ENCODE measurements at regions not wholly inside any gene's neighbourhood (a gene's known extent, or its start where the extent isn't known, plus 50 kb on each side); places are given as distances from the start of the nearest gene placed in this dataset.

GRCh38 chr6:49333345-49334125 is 129.5 kb downstream of the MMUT start:
- no peak for TF ChIP-seq CTCF (IDR thresholded peaks at IDR 0.05; ENCODE audit: low read length, missing control alignments)
- no peak for DNase-seq (ENCODE audit: low read depth)
- no peak overlapping the region for H3K4me3 ChIP-seq (replicated peaks; ENCODE audit: low read depth, low read length)

- no peak for TF ChIP-seq CTCF (IDR thresholded peaks at IDR 0.05; ENCODE audit: low read length, missing control alignments)
- no peak overlapping the region for H3K4me3 ChIP-seq (replicated peaks; ENCODE audit: low read depth, low read length)
- DNase-seq (ENCODE audit: low read depth) = no peak
These were observed 130.3 kb downstream of the MMUT start for GRCh38 chr6:49332781-49333180.

- no peak for DNase-seq (ENCODE audit: low read depth)
- H3K4me3 ChIP-seq (replicated peaks; ENCODE audit: low read depth, low read length) = no peak overlapping the region
- no peak for TF ChIP-seq CTCF (IDR thresholded peaks at IDR 0.05; ENCODE audit: low read length, missing control alignments)
These were observed 133.9 kb downstream of the MMUT start for GRCh38 chr6:49329186-49329585.

- DNase-seq (ENCODE audit: low read depth) = peak; percentile 43
- TF ChIP-seq CTCF (IDR thresholded peaks at IDR 0.05; ENCODE audit: low read length, missing control alignments) = no peak
- H3K4me3 ChIP-seq (replicated peaks; ENCODE audit: low read depth, low read length) = no peak overlapping the region
These were observed 134.9 kb downstream of the MMUT start for GRCh38 chr6:49328051-49328744.

- no peak overlapping the region for H3K4me3 ChIP-seq (replicated peaks; ENCODE audit: low read depth, low read length)
- TF ChIP-seq CTCF (IDR thresholded peaks at IDR 0.05; ENCODE audit: low read length, missing control alignments) = no peak
- DNase-seq (ENCODE audit: low read depth) = no peak
These were observed 135.5 kb downstream of the MMUT start for GRCh38 chr6:49327571-49327970.

- TF ChIP-seq CTCF (IDR thresholded peaks at IDR 0.05; ENCODE audit: low read length, missing control alignments) = no peak
- no peak for DNase-seq (ENCODE audit: low read depth)
- no peak overlapping the region for H3K4me3 ChIP-seq (replicated peaks; ENCODE audit: low read depth, low read length)
These were observed 136.0 kb downstream of the MMUT start for GRCh38 chr6:49327005-49327404.
